HG03064 (cell line): ENCODE measurements at regions not wholly inside any gene's neighbourhood (a gene's known extent, or its start where the extent isn't known, plus 50 kb on each side); places are given as distances from the start of the nearest gene placed in this dataset.

Experiments used
- ATAC-seq: cut with Tn5 transposase; IDR thresholded peaks from one replicate; pipeline ENCODE4 v1.9.1; 2021; ENCODE audit warnings: low read depth; ENCODE audit not compliant: unreplicated experiment

GRCh38 chr3:182243625-182244024 is 531.9 kb downstream of the SOX2 start:
- no peak for ATAC-seq

DNA sequence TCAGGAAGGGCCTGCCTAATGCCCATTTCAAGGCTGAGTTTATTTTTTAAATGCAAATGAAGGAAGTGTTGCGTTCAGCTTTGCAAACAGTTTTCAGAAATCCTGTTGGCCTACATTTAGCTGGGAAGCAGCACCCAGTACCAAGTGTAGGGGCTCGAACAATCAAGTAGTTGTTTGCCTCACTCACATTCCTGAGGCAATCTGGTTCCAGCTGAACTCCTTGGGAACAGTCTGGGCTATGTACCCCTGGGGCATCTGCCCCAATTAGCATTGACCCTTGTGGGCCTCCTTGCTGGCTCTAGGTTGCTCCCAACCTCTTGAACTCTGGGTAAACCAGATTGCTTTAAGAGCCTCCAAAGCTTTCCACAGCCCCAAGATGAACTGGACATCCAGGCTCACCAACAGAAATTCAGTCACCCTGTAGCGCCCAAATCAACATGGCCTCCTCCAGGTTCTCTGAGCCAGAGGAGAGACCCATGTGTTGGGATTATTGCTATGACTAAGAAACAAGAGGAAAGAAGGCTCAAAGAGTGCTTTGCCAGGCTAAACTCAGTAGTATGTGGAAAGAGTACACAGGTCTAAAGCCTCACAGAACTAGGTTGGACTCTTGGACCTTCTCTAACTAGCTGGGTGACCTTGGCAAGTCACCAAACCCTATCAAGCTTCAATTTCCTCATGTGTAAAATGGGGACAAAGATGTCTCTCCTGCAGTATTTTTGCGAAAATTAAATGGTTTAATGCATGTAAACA is 532.7 kb downstream of the SOX2 start:
- ATAC-seq: no peak

- ATAC-seq: no peak
Observed at GRCh38 chr3:182245059-182245458, 533.3 kb downstream of the SOX2 start.

DNA sequence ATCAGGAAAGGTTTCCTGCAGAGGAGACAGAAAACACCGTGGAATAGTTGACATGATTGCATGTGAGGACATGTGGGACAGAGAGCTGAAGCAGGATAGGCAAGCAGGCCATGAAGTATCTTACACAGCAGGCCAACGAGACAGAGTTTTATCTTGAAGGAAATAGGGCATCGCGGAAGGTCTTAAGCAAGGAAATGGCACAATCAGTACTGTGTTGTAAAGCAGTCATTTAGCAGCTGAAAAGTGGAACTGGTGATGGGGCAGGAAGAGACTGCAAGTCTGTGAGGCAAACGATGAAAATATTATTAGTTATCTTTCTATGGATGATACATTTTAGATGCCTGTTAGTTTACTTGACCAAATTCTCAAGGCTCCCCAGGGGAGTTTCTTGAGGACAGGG is 535.1 kb downstream of the SOX2 start:
- no peak for ATAC-seq

DNA sequence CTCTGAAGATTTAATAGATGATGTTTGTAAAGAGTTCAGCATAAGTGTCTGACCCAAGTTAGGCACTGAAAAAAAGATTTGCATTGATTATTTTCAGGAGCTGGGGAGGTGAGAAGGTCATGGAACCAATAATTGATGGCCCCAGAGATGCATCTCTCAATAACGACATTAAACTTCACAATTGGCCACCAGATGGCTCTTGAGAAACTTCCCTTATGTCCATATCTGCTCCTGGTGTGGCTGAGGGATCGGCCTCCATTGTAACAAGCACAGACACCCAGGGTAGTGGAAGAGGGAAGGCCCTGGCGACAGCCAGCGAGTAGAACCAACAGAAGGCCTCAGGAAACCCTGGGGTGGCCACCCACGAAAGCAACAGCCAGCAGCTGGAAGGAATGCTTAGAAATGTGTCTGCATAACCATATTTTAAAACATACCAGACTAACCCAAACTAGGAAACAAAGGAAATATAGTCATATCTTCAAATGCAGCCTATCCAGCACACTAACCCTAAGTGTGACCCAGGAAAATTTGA is 536.7 kb downstream of the SOX2 start:
- no peak for ATAC-seq

GRCh38 chr3:182252802-182253201 is 540.5 kb upstream of the ATP11B start:
- ATAC-seq: no peak

DNA sequence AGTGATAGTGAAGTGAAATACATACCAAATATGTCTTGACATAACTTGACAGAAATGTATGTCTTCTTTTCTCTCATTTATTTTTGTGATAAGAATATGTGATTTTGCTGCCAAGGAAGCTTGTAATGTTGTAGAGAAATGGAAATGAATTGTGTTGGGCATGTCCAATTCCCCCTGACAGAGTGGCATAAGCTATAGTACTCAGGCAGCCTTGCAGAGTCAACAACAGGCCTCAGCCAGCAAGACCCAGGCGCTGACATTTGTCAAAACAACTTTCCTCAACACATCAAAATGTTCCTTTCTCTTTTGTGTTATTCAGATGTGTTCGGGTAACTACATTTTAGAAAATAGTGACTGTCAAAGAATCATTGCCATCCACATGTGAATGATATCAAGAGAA is 538.1 kb upstream of the ATP11B start:
- no peak for ATAC-seq

DNA sequence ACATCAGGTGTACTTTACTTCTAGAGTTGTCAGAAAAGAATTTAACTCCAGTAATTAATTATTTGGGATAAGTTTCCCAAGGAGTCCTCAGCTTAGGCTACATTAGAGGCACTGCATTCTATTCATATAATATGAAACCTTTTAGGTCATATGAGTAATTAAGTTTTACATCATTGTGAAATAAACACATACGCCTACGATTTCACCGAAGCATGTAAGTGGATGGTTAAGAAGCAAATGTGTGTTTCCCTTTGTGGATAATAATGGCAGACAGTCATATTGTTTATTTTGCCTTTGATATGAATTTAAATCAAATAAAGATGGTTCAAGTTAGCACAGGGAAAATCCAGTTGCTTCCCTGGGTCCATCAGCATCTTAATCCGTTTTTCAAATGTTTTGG is 535.9 kb upstream of the ATP11B start:
- ATAC-seq: no peak

DNA sequence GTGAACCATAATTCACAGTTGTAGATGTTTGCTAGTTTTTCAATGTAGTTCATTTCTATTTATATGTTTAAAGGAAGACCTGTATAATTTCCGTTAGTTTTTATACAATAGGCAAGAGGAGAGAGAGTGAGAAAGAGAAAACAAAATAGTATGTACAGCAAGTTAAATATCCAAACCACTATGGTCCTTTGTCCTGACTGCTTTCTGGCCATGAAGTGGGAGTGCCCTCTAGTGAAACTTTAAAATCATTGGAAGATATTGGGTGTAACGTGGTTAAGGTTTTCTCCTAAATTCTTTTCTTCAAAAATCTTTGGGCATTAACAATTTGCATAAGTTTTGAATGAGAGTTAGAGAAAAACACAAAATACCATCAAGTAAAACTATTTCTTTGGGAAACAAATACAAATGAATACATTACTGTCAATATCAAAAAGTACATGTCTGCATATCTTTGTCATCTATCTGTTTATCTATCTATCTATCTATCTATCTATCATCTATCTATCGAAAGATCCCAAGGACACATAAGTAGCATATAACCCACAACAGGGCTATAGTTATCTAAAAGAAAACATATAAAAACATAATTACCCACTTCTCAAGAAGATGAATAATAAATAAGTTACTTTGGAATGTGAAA is 534.6 kb upstream of the ATP11B start:
- no peak for ATAC-seq

- ATAC-seq: no peak
Observed at GRCh38 chr3:182259579-182259978, 533.7 kb upstream of the ATP11B start.

DNA sequence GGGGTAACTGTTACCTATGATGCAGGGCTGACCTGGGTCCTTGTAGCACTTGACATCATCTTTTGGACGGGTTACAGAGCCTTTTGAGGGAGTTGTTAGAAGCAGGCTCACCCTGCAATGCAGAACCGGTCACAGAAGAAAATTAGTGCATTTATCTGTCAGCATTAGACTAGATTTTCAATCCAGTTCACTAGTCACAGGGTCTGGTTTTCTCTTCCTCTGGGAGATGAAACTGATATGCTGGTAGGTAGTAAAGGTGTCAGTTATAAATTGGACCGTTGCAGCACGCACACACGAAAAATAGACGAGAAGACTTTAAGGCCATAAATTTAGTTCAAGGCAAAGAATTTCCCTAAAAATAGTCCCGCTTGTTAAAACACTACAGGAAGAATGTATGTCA is 532.3 kb upstream of the ATP11B start:
- ATAC-seq: no peak

- ATAC-seq: no peak
Observed at GRCh38 chr3:182268711-182269110, 524.6 kb upstream of the ATP11B start.

DNA sequence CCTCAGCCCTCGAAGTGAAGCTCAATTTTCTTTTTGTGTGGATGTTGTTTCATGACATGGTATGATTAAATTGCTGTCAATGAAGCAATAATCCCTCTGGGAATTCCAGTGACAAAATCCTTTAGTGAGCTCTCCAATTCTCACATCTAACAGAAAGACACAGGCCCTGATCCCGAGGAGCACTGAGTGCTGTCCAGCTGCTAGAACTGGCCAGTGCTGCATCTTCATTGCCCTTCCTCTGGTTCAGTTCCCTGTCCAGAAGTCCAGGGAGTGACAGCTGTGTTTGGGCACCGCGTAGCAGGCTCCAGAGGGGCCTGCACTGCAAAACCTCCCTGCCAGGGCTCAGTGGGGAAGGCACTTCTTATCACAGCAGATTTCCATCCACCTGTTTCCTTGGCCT is 516.8 kb upstream of the ATP11B start:
- no peak for ATAC-seq

DNA sequence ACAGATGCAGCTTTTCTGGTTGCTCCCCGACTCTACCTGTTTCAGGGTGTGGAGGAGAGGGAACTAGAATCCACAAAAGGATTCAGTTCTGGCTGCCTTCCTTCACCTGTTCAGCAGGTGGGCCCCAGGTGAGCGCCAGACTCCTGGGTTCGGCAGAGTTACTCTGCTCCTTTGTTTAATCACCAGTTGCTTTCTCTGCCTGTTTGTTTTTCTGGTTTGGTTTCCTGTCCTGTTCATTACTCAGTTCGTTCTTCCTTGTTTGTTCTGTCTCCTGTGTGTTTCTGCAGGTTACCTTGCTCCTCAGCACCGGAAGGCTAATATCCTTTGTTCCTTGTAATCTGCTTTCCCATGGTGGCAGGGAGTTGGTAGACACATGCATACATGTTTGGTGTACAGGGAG is 508.5 kb upstream of the ATP11B start:
- ATAC-seq: no peak

GRCh38 chr3:182292591-182292990 is 500.7 kb upstream of the ATP11B start:
- no peak for ATAC-seq

GRCh38 chr3:182294256-182294655 is 499.0 kb upstream of the ATP11B start:
- no peak for ATAC-seq

- no peak for ATAC-seq
Observed at GRCh38 chr3:182294696-182295095, 498.6 kb upstream of the ATP11B start.

- ATAC-seq: no peak
Observed at GRCh38 chr3:182300266-182300665, 493.0 kb upstream of the ATP11B start.

DNA sequence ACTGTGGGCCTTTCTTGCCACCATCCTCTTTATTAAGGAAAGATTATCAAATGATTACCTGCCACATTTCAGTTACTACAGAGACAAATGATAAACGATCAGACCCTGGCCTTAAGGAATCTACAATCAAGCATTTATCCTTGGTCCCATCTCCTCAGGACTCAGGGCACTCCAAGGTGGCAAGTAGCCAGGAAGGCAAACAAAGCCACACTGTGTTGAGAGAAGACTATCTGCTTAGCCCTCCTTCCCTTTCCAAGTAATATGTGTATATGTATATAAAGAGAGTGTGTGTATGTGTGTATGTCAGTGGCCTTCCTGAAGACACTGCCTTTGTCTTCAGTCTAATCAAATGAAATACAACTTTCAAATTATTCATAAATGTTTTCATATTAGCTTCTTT is 490.1 kb upstream of the ATP11B start:
- no peak for ATAC-seq

DNA sequence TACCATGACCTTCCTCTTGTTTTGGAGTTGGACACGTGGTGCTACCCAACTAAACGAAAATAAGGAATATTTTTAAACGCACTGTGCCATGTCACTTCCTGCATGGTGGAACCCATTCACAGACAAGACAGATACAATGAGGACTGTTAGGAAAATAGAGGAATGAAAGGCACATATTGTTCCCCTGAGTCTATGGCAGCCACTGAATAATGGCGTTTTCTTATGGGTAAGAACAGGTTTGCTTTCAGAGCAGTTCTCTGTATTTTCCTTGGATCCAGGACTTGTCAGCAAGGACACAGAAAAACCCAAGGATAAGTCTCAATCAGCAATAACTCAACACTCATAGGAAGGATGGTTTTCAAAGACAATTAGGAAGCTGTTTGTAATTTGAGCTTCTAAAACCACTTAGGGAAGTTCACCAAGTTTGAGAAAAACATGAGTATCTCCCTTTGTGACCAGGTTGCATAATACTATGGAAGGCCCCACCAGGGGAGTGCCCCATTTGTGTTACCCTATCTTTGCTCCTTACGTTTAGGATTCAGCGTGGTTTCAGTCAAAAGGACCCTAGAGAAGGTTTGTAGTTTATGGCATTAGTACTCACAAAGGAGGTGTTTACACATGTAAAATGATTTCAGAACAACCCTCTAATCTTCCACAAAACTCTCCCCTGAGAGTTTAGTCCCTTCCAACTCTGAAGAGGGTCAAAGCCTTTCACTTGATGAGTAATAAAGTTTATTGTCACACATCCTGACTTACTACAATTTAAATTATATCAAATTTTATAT is 487.2 kb upstream of the ATP11B start:
- no peak for ATAC-seq

DNA sequence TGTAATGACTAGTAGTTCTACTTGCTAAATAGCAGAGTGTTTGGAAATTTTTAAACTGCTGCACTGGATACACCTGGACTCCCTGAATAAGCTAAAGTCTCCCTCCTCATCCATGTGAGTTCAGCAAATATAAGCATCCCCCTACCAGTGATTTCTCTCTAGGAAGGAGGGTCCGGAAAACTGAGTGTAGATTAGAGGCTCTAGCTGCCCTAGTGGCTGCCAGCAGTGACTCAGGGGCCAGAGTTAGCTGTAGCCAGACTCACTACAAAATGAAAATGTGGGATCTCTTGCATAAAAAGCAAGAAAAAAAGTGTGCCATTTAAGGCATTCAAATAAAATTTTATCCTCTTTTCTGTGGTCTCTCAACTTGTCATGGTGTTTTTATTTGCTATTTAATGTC is 485.0 kb upstream of the ATP11B start:
- no peak for ATAC-seq
